H9 (cell line): ENCODE measurements at regions not wholly inside any gene's neighbourhood (a gene's known extent, or its start where the extent isn't known, plus 50 kb on each side); places are given as distances from the start of the nearest gene placed in this dataset.

Source experiments
- DNase-seq: peaks from one replicate; pipeline ENCODE4 v3.0.0-alpha.2; 2017
- H2AFZ ChIP-seq: one replicate; pipeline ENCODE4 v1.6.1; 2013; ENCODE audit warnings: mild to moderate bottlenecking, low read length, control low read depth, moderate library complexity
- H2AK5ac ChIP-seq: 2 replicates; pipeline ENCODE4 v1.6.1; 2013; ENCODE audit warnings: low read length, control low read depth, mixed read lengths; ENCODE audit not compliant: insufficient read length
- H2BK120ac ChIP-seq: one replicate; pipeline ENCODE4 v1.6.1; 2013; ENCODE audit warnings: low read depth, mild to moderate bottlenecking, low read length, control low read depth, inconsistent platforms; ENCODE audit not compliant: poor library complexity, severe bottlenecking
- H2BK12ac ChIP-seq: 2 replicates; pipeline ENCODE4 v1.6.1; 2013; ENCODE audit warnings: low read length, control low read depth, mixed read lengths, low read depth; ENCODE audit not compliant: insufficient read length
- H2BK15ac ChIP-seq: 2 replicates; pipeline ENCODE4 v1.6.1; 2013; ENCODE audit warnings: low read depth, low read length, control low read depth
- H2BK20ac ChIP-seq: one replicate; pipeline ENCODE4 v1.6.1; 2013; ENCODE audit warnings: low read depth, mild to moderate bottlenecking, low read length, control low read depth, inconsistent platforms; ENCODE audit not compliant: poor library complexity, severe bottlenecking
- H2BK5ac ChIP-seq: 2 replicates; pipeline ENCODE4 v1.6.1; 2013; ENCODE audit warnings: low read length, control low read depth, mixed read lengths; ENCODE audit not compliant: insufficient read length
- H3K14ac ChIP-seq: 2 replicates; pipeline ENCODE4 v1.6.1; 2013; ENCODE audit warnings: low read length, control low read depth; ENCODE audit not compliant: insufficient read depth
- H3K18ac ChIP-seq: 2 replicates; pipeline ENCODE4 v1.6.1; 2013; ENCODE audit warnings: low read depth, mild to moderate bottlenecking, mixed read lengths, low read length, control low read depth; ENCODE audit not compliant: insufficient read length
- H3K23ac ChIP-seq: 2 replicates; pipeline ENCODE4 v1.6.1; 2013; ENCODE audit warnings: low read length, control low read depth, mixed read lengths, low read depth; ENCODE audit not compliant: insufficient read length
- H3K23me2 ChIP-seq: 2 replicates; pipeline ENCODE4 v1.6.1; 2013; ENCODE audit warnings: low read depth, mild to moderate bottlenecking, mixed read lengths, low read length, control low read depth; ENCODE audit not compliant: insufficient read length, poor library complexity, severe bottlenecking
- H3K27ac ChIP-seq: 2 replicates; pipeline ENCODE4 v1.5.1; 2013; ENCODE audit warnings: low read length, control low read depth, mixed read lengths, low read depth; ENCODE audit not compliant: insufficient read length
- H3K27me3 ChIP-seq: 2 replicates; pipeline ENCODE4 v1.6.1; 2013; ENCODE audit warnings: low read length, control low read depth, inconsistent platforms; ENCODE audit not compliant: insufficient read depth
- H3K4ac ChIP-seq: 2 replicates; pipeline ENCODE4 v1.6.1; 2013; ENCODE audit warnings: low read depth, mild to moderate bottlenecking, control low read depth, inconsistent platforms, low read length, moderate library complexity
- H3K4me1 ChIP-seq: 2 replicates; pipeline ENCODE4 v1.6.1; 2013; ENCODE audit warnings: low read length, control low read depth, inconsistent platforms; ENCODE audit not compliant: insufficient read depth
- H3K4me2 ChIP-seq: 2 replicates; pipeline ENCODE4 v1.6.1; 2013; ENCODE audit warnings: low read length, control low read depth, mixed read lengths; ENCODE audit not compliant: insufficient read length, insufficient read depth
- H3K56ac ChIP-seq: 2 replicates; pipeline ENCODE4 v1.6.1; 2013; ENCODE audit warnings: low read depth, mild to moderate bottlenecking, mixed read lengths, low read length, control low read depth; ENCODE audit not compliant: insufficient read length
- H3K79me1 ChIP-seq: 2 replicates; pipeline ENCODE4 v1.6.1; 2013; ENCODE audit warnings: low read depth, mild to moderate bottlenecking, moderate library complexity, low read length, control low read depth, inconsistent platforms; ENCODE audit not compliant: insufficient read depth, poor library complexity, severe bottlenecking
- H3K79me2 ChIP-seq: 2 replicates; pipeline ENCODE4 v1.6.1; 2013; ENCODE audit warnings: low read length, control low read depth, inconsistent platforms; ENCODE audit not compliant: insufficient read depth
- H3K9ac ChIP-seq: 2 replicates; pipeline ENCODE4 v1.6.1; 2013; ENCODE audit warnings: low read length, control low read depth, mixed read lengths; ENCODE audit not compliant: insufficient read length; ENCODE audit errors: extremely low read depth
- H3K9me3 ChIP-seq: one replicate; pipeline ENCODE4 v1.6.1; 2013; ENCODE audit warnings: low read depth, low read length, inconsistent platforms; ENCODE audit not compliant: control insufficient read depth
- H3T11ph ChIP-seq: one replicate; pipeline ENCODE4 v1.6.1; 2013; ENCODE audit warnings: mild to moderate bottlenecking, low read length, control low read depth, inconsistent platforms
- H4K20me1 ChIP-seq: one replicate; pipeline ENCODE4 v1.6.1; 2013; ENCODE audit not compliant: control insufficient read depth, insufficient read length, insufficient read depth
- H4K5ac ChIP-seq: 2 replicates; pipeline ENCODE4 v1.6.1; 2013; ENCODE audit warnings: low read depth, mild to moderate bottlenecking, mixed read lengths, low read length, control low read depth; ENCODE audit not compliant: insufficient read length
- H4K8ac ChIP-seq: replicated peaks from 2 replicates; pipeline ENCODE4 v1.6.1; 2013; ENCODE audit warnings: low read length, control low read depth, mixed read lengths, low read depth; ENCODE audit not compliant: insufficient read length
- H4K91ac ChIP-seq: 2 replicates; pipeline ENCODE4 v1.6.1; 2013; ENCODE audit warnings: low read depth, mild to moderate bottlenecking, moderate library complexity, mixed read lengths, low read length, control low read depth; ENCODE audit not compliant: insufficient read length
- H3K27ac Mint-ChIP-seq, 3 experiments: 2 replicates in 2 of 3; 3 replicates in 1 of 3; pipeline ENCODE4 v1.8.0; 2020 to 2021; ENCODE audit warnings: mixed read lengths in 3 of 3, mild to moderate bottlenecking in 1 of 3, moderate library complexity in 1 of 3
- H3K27me3 Mint-ChIP-seq: 2 replicates; pipeline ENCODE4 v1.8.0; 2021; ENCODE audit warnings: low read depth, mild to moderate bottlenecking, moderate library complexity, mixed read lengths
- H3K36me3 Mint-ChIP-seq, 3 experiments: 2 replicates in 2 of 3; 3 replicates in 1 of 3; pipeline ENCODE4 v1.8.0; 2020 to 2021; ENCODE audit warnings: low read depth in 3 of 3, mixed read lengths in 3 of 3; ENCODE audit not compliant: insufficient read depth in 1 of 3
- H3K4me1 Mint-ChIP-seq, 2 experiments: 2 replicates each; pipeline ENCODE4 v1.8.0; 2020; ENCODE audit warnings: mixed read lengths in 2 of 2
- H3K4me3 Mint-ChIP-seq, 2 experiments: 2 replicates in 1 of 2; 3 replicates in 1 of 2; pipeline ENCODE4 v1.8.0; 2020 to 2021; ENCODE audit warnings: mild to moderate bottlenecking in 2 of 2, mixed read lengths in 2 of 2, moderate library complexity in 1 of 2
- H3K9me3 Mint-ChIP-seq, 2 experiments: 2 replicates in 1 of 2; 3 replicates in 1 of 2; pipeline ENCODE4 v1.8.0; 2020; ENCODE audit warnings: mild to moderate bottlenecking in 2 of 2, mixed read lengths in 2 of 2, moderate library complexity in 1 of 2
- whole genome bisulfite sequencing: extraction: QIAGEN DNeasy Blood & Tissue Kit; methylation state at CpG from one replicate; pipeline ENCODE4 v1.1.7; 2013; ENCODE audit warnings: missing lambda C conversion rate, low lambda C conversion rate, mixed read lengths; ENCODE audit not compliant: insufficient read length; ENCODE audit errors: extremely low coverage; 5-methylcytosine and 5-hydroxymethylcytosine counted together
- TF ChIP-seq, protein P1 (sequence below): fragments of 200-600 bp; sonication (generic); conservative IDR thresholded peaks from 3 replicates; pipeline ENCODE4 v1.8.0; 2021; ENCODE audit warnings: antibody characterized with exemption, mild to moderate bottlenecking

GRCh38 chrX:95675794-95676193 lies 1008.8 kb upstream of the DIAPH2 start:
- Mint-ChIP-seq H3K4me1 (peaks cover 11 to 15% of the 10 kb centered on the region in 2 experiments), H3K9me3 (no peaks in the 10 kb centered on the region), H3K36me3 (no peaks in the 10 kb centered on the region), H3K4me3 (no peak overlapping the region), H3K27ac (no peak overlapping the region), H3K27me3 (no peaks in the 10 kb centered on the region)
- H2BK12ac ChIP-seq, result no peak overlapping the region
- no peak overlapping the region for H4K91ac ChIP-seq
- H3K23ac ChIP-seq, result no peak overlapping the region
- H3K56ac ChIP-seq, result no peak overlapping the region
- no peak overlapping the region for H3K4me2 ChIP-seq
- no peak overlapping the region for H3K18ac ChIP-seq
- no peaks in the 10 kb centered on the region for H3K79me2 ChIP-seq
- no peak overlapping the region for H2BK120ac ChIP-seq
- no peaks in the 10 kb centered on the region for H3K9me3 ChIP-seq
- no CpG with 5 or more reads among the region's 3 CpGs for WGBS
- no peak overlapping the region for H4K8ac ChIP-seq
- H4K5ac ChIP-seq, result no peak overlapping the region
- no peak for DNase-seq
- H3K27me3 ChIP-seq, result no peaks in the 10 kb centered on the region
- no peaks in the 10 kb centered on the region for H3K79me1 ChIP-seq
- H3K27ac ChIP-seq, result no peak overlapping the region
- no peak overlapping the region for H3K4ac ChIP-seq
- H3K4me1 ChIP-seq, result no peaks in the 10 kb centered on the region; the same call in 1 of the 2 replicates
- no peak overlapping the region for H2AK5ac ChIP-seq
- no peak overlapping the region for H2BK5ac ChIP-seq
- no peak overlapping the region for H3K9ac ChIP-seq
- H2BK20ac ChIP-seq, result no peak overlapping the region
- no peak overlapping the region for H3T11ph ChIP-seq
- no peak overlapping the region for H2BK15ac ChIP-seq
- H3K14ac ChIP-seq, result no peak overlapping the region
- no peaks in the 10 kb centered on the region for H3K23me2 ChIP-seq
- H4K20me1 ChIP-seq, result no peaks in the 10 kb centered on the region
- no peak overlapping the region for H2AFZ ChIP-seq
- TF ChIP-seq, protein P1, sequence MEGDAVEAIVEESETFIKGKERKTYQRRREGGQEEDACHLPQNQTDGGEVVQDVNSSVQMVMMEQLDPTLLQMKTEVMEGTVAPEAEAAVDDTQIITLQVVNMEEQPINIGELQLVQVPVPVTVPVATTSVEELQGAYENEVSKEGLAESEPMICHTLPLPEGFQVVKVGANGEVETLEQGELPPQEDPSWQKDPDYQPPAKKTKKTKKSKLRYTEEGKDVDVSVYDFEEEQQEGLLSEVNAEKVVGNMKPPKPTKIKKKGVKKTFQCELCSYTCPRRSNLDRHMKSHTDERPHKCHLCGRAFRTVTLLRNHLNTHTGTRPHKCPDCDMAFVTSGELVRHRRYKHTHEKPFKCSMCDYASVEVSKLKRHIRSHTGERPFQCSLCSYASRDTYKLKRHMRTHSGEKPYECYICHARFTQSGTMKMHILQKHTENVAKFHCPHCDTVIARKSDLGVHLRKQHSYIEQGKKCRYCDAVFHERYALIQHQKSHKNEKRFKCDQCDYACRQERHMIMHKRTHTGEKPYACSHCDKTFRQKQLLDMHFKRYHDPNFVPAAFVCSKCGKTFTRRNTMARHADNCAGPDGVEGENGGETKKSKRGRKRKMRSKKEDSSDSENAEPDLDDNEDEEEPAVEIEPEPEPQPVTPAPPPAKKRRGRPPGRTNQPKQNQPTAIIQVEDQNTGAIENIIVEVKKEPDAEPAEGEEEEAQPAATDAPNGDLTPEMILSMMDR, result no peak
